ENCODE measurements at regions not wholly inside any gene's neighbourhood (a gene's known extent, or its start where the extent isn't known, plus 50 kb on each side); places are given as distances from the start of the nearest gene placed in this dataset.
"Not testable (repeated sequence)": the region's sequence is repeated elsewhere in the genome, so short reads cannot be mapped to it uniquely, and the experiment has no call there.

- DNase-seq (ENCODE audit: low spot score in 2 of 2); H3K4me1 ChIP-seq; H3K4me3 ChIP-seq; H3K9me3 ChIP-seq; H3K36me3 ChIP-seq; H3K27ac ChIP-seq; intact Hi-C loops (cut with DNase I); H3K27me3 ChIP-seq: not testable (repeated sequence)
Measured at GRCh38 chr15:22134941-22135566, 54.7 kb downstream of the OR4M2 start.

- H3K27me3 ChIP-seq; intact Hi-C loops (cut with DNase I); DNase-seq (ENCODE audit: low spot score in 2 of 2); H3K36me3 ChIP-seq; H3K4me1 ChIP-seq; H3K27ac ChIP-seq; H3K4me3 ChIP-seq; H3K9me3 ChIP-seq: not testable (repeated sequence)
Measured at GRCh38 chr15:22137572-22137971, 57.2 kb downstream of the OR4M2 start.

- H3K36me3 ChIP-seq; H3K4me1 ChIP-seq; H3K4me3 ChIP-seq; H3K9me3 ChIP-seq; intact Hi-C loops (cut with DNase I); DNase-seq (ENCODE audit: low spot score in 2 of 2); H3K27me3 ChIP-seq; H3K27ac ChIP-seq: not testable (repeated sequence)
Measured at GRCh38 chr15:22141106-22141505, 60.8 kb downstream of the OR4M2 start.

- H3K36me3 ChIP-seq; H3K9me3 ChIP-seq; H3K4me1 ChIP-seq; H3K27me3 ChIP-seq; H3K27ac ChIP-seq; intact Hi-C loops (cut with DNase I); DNase-seq (ENCODE audit: low spot score in 2 of 2); H3K4me3 ChIP-seq: not testable (repeated sequence)
Measured at GRCh38 chr15:22148109-22148508, 67.8 kb downstream of the OR4M2 start.

GRCh38 chr15:22158243-22158642 lies 77.9 kb downstream of the OR4M2 start:
- intact Hi-C loops (cut with DNase I); H3K36me3 ChIP-seq; H3K9me3 ChIP-seq; H3K27me3 ChIP-seq; H3K4me1 ChIP-seq; H3K27ac ChIP-seq; DNase-seq (ENCODE audit: low spot score in 2 of 2); H3K4me3 ChIP-seq: not testable (repeated sequence)

- DNase-seq (ENCODE audit: low spot score in 2 of 2); H3K27me3 ChIP-seq; intact Hi-C loops (cut with DNase I); H3K4me1 ChIP-seq; H3K27ac ChIP-seq; H3K9me3 ChIP-seq; H3K4me3 ChIP-seq; H3K36me3 ChIP-seq: not testable (repeated sequence)
Measured at GRCh38 chr15:22160283-22160682, 80.0 kb downstream of the OR4M2 start.

- H3K36me3 ChIP-seq; intact Hi-C loops (cut with DNase I); H3K4me1 ChIP-seq; H3K27ac ChIP-seq; DNase-seq (ENCODE audit: low spot score in 2 of 2); H3K4me3 ChIP-seq; H3K27me3 ChIP-seq; H3K9me3 ChIP-seq: not testable (repeated sequence)
Measured at GRCh38 chr15:22160741-22161140, 80.4 kb downstream of the OR4M2 start.

GRCh38 chr15:22161398-22161797 lies 81.1 kb downstream of the OR4M2 start:
- H3K4me3 ChIP-seq; DNase-seq (ENCODE audit: low spot score in 2 of 2): not testable (repeated sequence)

GRCh38 chr15:22163715-22164114 lies 83.4 kb downstream of the OR4M2 start:
- H3K4me3 ChIP-seq; H3K27ac ChIP-seq; H3K9me3 ChIP-seq; H3K4me1 ChIP-seq; intact Hi-C loops (cut with DNase I); DNase-seq (ENCODE audit: low spot score in 2 of 2); H3K36me3 ChIP-seq; H3K27me3 ChIP-seq: not testable (repeated sequence)

More at GRCh38 chr15:22161398-22161797, 81.1 kb downstream of the OR4M2 start:
- H3K4me1 ChIP-seq; H3K9me3 ChIP-seq; H3K27me3 ChIP-seq; H3K27ac ChIP-seq; intact Hi-C loops (cut with DNase I); H3K36me3 ChIP-seq: not testable (repeated sequence)

- H3K27me3 ChIP-seq; H3K4me3 ChIP-seq; H3K36me3 ChIP-seq; intact Hi-C loops (cut with DNase I); H3K4me1 ChIP-seq; H3K9me3 ChIP-seq; DNase-seq (ENCODE audit: low spot score in 2 of 2); H3K27ac ChIP-seq: not testable (repeated sequence)
Measured at GRCh38 chr15:22167521-22167920, 87.2 kb downstream of the OR4M2 start.

GRCh38 chr15:22173029-22173998 lies 93.0 kb downstream of the OR4M2 start:
- DNase-seq (ENCODE audit: low spot score in 2 of 2); H3K27me3 ChIP-seq; intact Hi-C loops (cut with DNase I): not testable (repeated sequence)

GRCh38 chr15:22174088-22174487 lies 93.8 kb downstream of the OR4M2 start:
- intact Hi-C loops (cut with DNase I); H3K27ac ChIP-seq: not testable (repeated sequence)

More at GRCh38 chr15:22173029-22173998, 93.0 kb downstream of the OR4M2 start:
- not testable (repeated sequence) for H3K27ac ChIP-seq, H3K4me1 ChIP-seq, H3K9me3 ChIP-seq, H3K36me3 ChIP-seq, H3K4me3 ChIP-seq

GRCh38 chr15:22177965-22178364 lies 97.6 kb downstream of the OR4M2 start:
- H3K4me3 ChIP-seq; H3K27me3 ChIP-seq; H3K27ac ChIP-seq; H3K9me3 ChIP-seq; H3K36me3 ChIP-seq; intact Hi-C loops (cut with DNase I); DNase-seq (ENCODE audit: low spot score in 2 of 2); H3K4me1 ChIP-seq: not testable (repeated sequence)

More at GRCh38 chr15:22174088-22174487, 93.8 kb downstream of the OR4M2 start:
- H3K36me3 ChIP-seq; H3K9me3 ChIP-seq; DNase-seq (ENCODE audit: low spot score in 2 of 2); H3K4me1 ChIP-seq; H3K27me3 ChIP-seq; H3K4me3 ChIP-seq: not testable (repeated sequence)

- H3K36me3 ChIP-seq; H3K9me3 ChIP-seq; intact Hi-C loops (cut with DNase I); H3K4me1 ChIP-seq; H3K4me3 ChIP-seq; DNase-seq (ENCODE audit: low spot score in 2 of 2); H3K27ac ChIP-seq; H3K27me3 ChIP-seq: not testable (repeated sequence)
Measured at GRCh38 chr15:22178438-22178837, 98.1 kb downstream of the OR4M2 start.
